Thyroid gland (tissue), 4 donors: ENCODE measurements at regions not wholly inside any gene's neighbourhood (a gene's known extent, or its start where the extent isn't known, plus 50 kb on each side); places are given as distances from the start of the nearest gene placed in this dataset.

ENCODE experiments used
- DNase-seq, 2 donors: peaks; one replicate each; pipeline ENCODE4 v3.0.0-alpha.2; 2019
- H3K27ac ChIP-seq, 3 donors: fragments of 200-600 bp; sonication (generic); 1 replicate in 2 of 3; 2 replicates in 1 of 3; pipeline ENCODE4 v1.5.1; 2016 to 2019; ENCODE audit warnings: mild to moderate bottlenecking in 1 of 3, moderate library complexity in 1 of 3
- H3K27me3 ChIP-seq: fragments of 200-600 bp; sonication (generic); one replicate; pipeline ENCODE4 v1.5.1; 2019
- H3K36me3 ChIP-seq, 2 donors: fragments of 200-600 bp; sonication (generic); one replicate each; pipeline ENCODE4 v1.5.1; 2016 to 2019
- H3K4me1 ChIP-seq, 2 donors: fragments of 200-600 bp; sonication (generic); one replicate each; pipeline ENCODE4 v1.5.1; 2017 to 2019
- H3K4me3 ChIP-seq, 3 donors: fragments of 200-600 bp; sonication (generic); replicated peaks in 1 of 3; 1 replicate in 2 of 3; 2 replicates in 1 of 3; pipeline ENCODE4 v1.5.1; 2016; ENCODE audit warnings: mild to moderate bottlenecking in 1 of 3
- H3K9me3 ChIP-seq: fragments of 200-600 bp; sonication (generic); one replicate; pipeline ENCODE4 v1.5.1; 2017
- POLR2A ChIP-seq, 2 donors: fragments of 450-650 bp; IDR thresholded peaks; one replicate each; pipeline ENCODE4 v1.6.1; 2017; ENCODE audit warnings: antibody characterized with exemption in 2 of 2, mild to moderate bottlenecking in 2 of 2, moderate library complexity in 1 of 2
- WGBS, 2 donors: methylation state at CpG; one replicate each; pipeline ENCODE4 v1.1.5; 2017; 5-methylcytosine and 5-hydroxymethylcytosine counted together
- intact Hi-C: fragments of 100-400 bp; cut with DNase I; formaldehyde crosslinking; loops from one replicate; pipeline ENCODE4 v1.15.1; 2023
- TF ChIP-seq, protein P1 (sequence below), 6 experiments: fragments of 200-600 bp in 3 of 6; fragments of 450-650 bp in 3 of 6; sonication (generic) in 3 of 6; IDR thresholded peaks; one replicate each; pipeline ENCODE4 v1.5.1; 2016 to 2019; ENCODE audit warnings: antibody characterized with exemption in 6 of 6, mild to moderate bottlenecking in 2 of 6, inconsistent platforms in 1 of 6, moderate library complexity in 1 of 6

DNA sequence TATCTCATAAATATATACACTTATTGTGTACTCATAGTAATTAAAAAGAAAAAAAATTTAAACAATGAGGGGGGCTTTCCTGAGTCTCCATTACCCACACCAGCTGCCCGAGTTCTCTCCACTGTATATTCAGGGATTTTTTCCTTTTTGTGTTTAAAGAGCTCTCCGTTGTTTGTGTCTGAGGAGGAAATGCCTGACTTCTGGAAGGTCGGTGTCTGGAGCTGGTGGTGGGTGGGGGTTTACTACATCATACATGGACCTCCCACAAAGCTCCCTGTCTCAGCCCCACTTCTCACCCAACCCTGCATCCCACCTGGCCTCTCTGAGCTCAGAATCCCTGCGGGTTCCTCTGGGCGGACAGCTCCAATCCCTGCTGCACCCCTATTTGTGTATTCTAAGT, 64.1 kb upstream of the ETV3 start:
- WGBS, 2 donors, result 69 to 75% methylated on average over 5 of the region's 5 CpGs
- no peaks in the 10 kb centered on the region for H3K4me1 ChIP-seq
- TF ChIP-seq, protein P1, sequence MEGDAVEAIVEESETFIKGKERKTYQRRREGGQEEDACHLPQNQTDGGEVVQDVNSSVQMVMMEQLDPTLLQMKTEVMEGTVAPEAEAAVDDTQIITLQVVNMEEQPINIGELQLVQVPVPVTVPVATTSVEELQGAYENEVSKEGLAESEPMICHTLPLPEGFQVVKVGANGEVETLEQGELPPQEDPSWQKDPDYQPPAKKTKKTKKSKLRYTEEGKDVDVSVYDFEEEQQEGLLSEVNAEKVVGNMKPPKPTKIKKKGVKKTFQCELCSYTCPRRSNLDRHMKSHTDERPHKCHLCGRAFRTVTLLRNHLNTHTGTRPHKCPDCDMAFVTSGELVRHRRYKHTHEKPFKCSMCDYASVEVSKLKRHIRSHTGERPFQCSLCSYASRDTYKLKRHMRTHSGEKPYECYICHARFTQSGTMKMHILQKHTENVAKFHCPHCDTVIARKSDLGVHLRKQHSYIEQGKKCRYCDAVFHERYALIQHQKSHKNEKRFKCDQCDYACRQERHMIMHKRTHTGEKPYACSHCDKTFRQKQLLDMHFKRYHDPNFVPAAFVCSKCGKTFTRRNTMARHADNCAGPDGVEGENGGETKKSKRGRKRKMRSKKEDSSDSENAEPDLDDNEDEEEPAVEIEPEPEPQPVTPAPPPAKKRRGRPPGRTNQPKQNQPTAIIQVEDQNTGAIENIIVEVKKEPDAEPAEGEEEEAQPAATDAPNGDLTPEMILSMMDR (IDR thresholded peaks at IDR 0.05), result no peak
- no peak for TF ChIP-seq POLR2A (IDR thresholded peaks at IDR 0.05)
- H3K9me3 ChIP-seq, result no peaks in the 10 kb centered on the region
- DNase-seq, result no peak
- intact Hi-C loops, result no loop called here
- H3K36me3 ChIP-seq, result no peaks in the 10 kb centered on the region
- no peak overlapping the region for H3K27ac ChIP-seq
- no peak overlapping the region for H3K4me3 ChIP-seq
- H3K27me3 ChIP-seq, result no peaks in the 10 kb centered on the region

DNA sequence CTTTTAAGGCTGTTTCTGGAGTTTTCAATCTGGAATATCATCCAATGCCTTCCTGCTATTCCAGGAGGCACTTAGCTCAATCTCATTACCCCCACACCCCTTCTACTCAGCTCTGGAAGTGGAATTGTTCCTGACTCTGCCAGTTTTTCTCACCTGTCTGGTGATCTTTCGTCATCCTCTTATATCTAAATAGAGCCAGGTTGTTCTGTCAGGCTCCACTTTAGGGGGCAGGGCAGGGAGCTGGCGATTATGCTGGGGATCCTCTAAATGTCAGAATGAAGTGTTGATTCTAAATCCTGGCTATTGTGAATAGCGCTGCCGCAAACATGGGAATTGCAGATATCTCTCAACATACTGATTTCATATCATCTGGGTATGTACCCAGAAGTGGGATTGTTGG, 63.6 kb upstream of the ETV3 start:
- Histone ChIP-seq H3K36me3 (no peaks in the 10 kb centered on the region), H3K9me3 (no peaks in the 10 kb centered on the region), H3K4me3 (no peak overlapping the region), H3K27me3 (no peaks in the 10 kb centered on the region), H3K4me1 (no peaks in the 10 kb centered on the region), H3K27ac (no peak overlapping the region)
- WGBS, 2 donors, result 72 to 76% methylated on average over 4 of the region's 4 CpGs
- DNase-seq, result no peak
- intact Hi-C loops, result no loop called here
- TF ChIP-seq, protein P1 (IDR thresholded peaks at IDR 0.05), result no peak
- TF ChIP-seq POLR2A (IDR thresholded peaks at IDR 0.05), result no peak

DNA sequence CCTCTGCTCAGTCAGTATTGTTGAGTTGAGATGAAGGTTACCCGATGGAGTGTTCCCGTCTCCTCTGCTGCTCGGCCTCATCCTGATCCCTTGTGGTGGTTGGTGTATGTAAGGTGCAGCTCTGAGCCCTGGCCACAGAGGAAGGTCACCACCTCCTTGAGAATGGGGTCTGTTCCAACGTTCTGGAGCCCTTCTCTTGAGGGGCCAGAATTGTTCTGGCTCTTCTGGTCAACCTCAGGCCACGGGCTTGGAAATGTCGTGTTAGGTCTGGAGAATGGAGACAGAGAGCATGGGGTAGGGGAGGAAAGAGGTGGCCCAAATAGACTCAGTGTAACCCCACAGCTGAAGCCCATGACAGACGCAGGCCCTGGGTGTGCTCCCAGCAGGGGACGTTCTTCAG, 62.3 kb upstream of the ETV3 start:
- intact Hi-C loops, result no loop called here
- TF ChIP-seq, protein P1 (IDR thresholded peaks at IDR 0.05), result no peak
- no peak for TF ChIP-seq POLR2A (IDR thresholded peaks at IDR 0.05)
- no peak overlapping the region for H3K4me3 ChIP-seq
- no peaks in the 10 kb centered on the region for H3K9me3 ChIP-seq
- no peaks in the 10 kb centered on the region for H3K27me3 ChIP-seq
- no peaks in the 10 kb centered on the region for H3K4me1 ChIP-seq
- DNase-seq, result no peak
- no peak overlapping the region for H3K27ac ChIP-seq
- H3K36me3 ChIP-seq, result no peaks in the 10 kb centered on the region
- whole genome bisulfite sequencing, 2 donors, result 83 to 86% methylated on average over 8 of the region's 8 CpGs

DNA sequence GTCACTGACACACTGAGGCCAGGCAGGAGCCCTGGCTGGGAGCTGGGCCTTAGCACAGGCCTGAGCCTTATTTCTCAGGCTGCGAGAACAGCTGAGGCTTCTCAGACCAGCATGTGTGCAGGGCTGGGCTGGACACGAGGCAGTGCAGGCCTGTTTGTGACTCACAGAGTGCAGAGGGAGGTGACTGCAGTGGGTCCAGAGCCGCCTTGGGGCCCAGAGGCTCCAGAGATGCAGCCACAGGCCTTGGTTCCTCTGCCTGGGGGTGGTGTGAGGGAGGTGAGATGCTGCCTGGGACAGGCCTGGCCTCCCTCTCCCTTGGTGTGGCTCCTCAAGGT, 61.2 kb upstream of the ETV3 start:
- Histone ChIP-seq H3K27me3 (no peaks in the 10 kb centered on the region), H3K4me3 (no peak overlapping the region), H3K4me1 (no peaks in the 10 kb centered on the region), H3K27ac (no peak overlapping the region), H3K36me3 (no peaks in the 10 kb centered on the region), H3K9me3 (no peaks in the 10 kb centered on the region)
- no peak for DNase-seq
- WGBS, 2 donors, result 83 to 86% methylated on average over 2 of the region's 3 CpGs
- intact Hi-C loops, result loop anchor here (10.0 kb wide), 1 partner anchor 165 kb away; no protein-coding TSS in a partner anchor
- TF ChIP-seq, protein P1 (IDR thresholded peaks at IDR 0.05), result no peak
- no peak for TF ChIP-seq POLR2A (IDR thresholded peaks at IDR 0.05)

DNA sequence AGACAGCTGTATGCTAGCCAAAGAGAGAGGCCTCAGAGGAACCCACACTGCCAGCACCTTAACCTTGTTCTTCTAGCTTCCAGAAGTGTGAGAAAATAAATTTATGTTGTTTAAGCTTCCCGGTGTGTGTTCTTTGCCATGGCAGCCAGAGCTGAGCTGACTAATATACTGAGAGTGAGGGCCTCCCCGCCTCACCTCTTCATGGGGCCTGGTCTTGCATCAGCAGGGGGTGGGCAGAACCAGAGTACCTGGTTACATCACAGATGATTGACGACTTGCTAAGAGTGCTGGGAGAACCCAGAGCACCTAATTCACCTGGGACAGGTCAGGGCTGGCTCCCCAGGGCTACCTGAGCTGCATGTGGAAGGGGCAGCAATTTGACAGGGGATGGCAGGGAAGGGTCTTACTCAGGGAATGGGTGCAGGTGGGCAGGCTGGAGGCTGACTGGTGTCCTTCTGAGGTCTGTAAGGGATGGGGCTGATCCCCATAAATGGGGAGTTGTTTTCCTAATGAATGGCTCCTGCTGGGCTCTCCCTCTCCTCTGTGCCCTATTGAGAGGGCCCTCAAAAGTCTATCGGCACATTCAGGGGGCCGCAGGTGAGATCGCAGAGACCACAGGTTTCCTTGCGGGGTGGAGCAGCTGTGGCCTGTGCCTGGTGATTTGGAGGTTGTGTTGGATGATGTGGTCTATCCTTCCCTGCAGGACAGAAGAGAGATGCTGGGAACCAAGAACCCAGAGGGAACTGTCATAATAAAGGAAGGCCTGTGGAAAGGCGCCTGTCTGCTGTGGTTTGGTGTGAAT, 60.6 kb upstream of the ETV3 start:
- TF ChIP-seq POLR2A (IDR thresholded peaks at IDR 0.05), result no peak
- TF ChIP-seq, protein P1 (IDR thresholded peaks at IDR 0.05), result no peak
- intact Hi-C loops, result loop anchor here (10.0 kb wide), 1 partner anchor 166 kb away; no protein-coding TSS in a partner anchor
- no peaks in the 10 kb centered on the region for H3K4me1 ChIP-seq
- no peaks in the 10 kb centered on the region for H3K27me3 ChIP-seq
- no peak for DNase-seq
- H3K9me3 ChIP-seq, result no peaks in the 10 kb centered on the region
- H3K36me3 ChIP-seq, result no peaks in the 10 kb centered on the region
- 81 to 89% methylated on average over 8 of the region's 8 CpGs for WGBS, 2 donors
- no peak overlapping the region for H3K4me3 ChIP-seq
- H3K27ac ChIP-seq, result no peak overlapping the region
